Spleen (tissue), 11 donors: ENCODE measurements at regions not wholly inside any gene's neighbourhood (a gene's known extent, or its start where the extent isn't known, plus 50 kb on each side); places are given as distances from the start of the nearest gene placed in this dataset.

Experiments used
- DNase-seq: peaks from one replicate; pipeline ENCODE4 v3.0.0-alpha.2; 2020
- H3K27ac ChIP-seq, 8 donors: fragments of 200-600 bp; sonication (generic) in 7 of 8; 1 replicate in 4 of 8; 2 replicates in 4 of 8; pipeline versions ENCODE4 v1.5.0 to v1.8.0; 2016 to 2021; ENCODE audit warnings: inconsistent platforms in 4 of 8, mild to moderate bottlenecking in 4 of 8, moderate library complexity in 1 of 8
- H3K27me3 ChIP-seq, 7 donors: fragments of 200-600 bp; sonication (generic) in 6 of 7; replicated peaks in 1 of 7; 1 replicate in 4 of 7; 2 replicates in 3 of 7; pipeline versions ENCODE4 v1.5.0 to v1.8.0; 2016 to 2021; ENCODE audit warnings: inconsistent platforms in 3 of 7, mild to moderate bottlenecking in 1 of 7
- H3K36me3 ChIP-seq, 6 donors: fragments of 200-600 bp; sonication (generic) in 5 of 6; 1 replicate in 4 of 6; 2 replicates in 2 of 6; pipeline versions ENCODE4 v1.5.0 to v1.8.0; 2016 to 2021; ENCODE audit warnings: inconsistent platforms in 2 of 6
- H3K4me1 ChIP-seq, 6 donors: fragments of 200-600 bp; sonication (generic) in 5 of 6; 1 replicate in 3 of 6; 2 replicates in 3 of 6; pipeline versions ENCODE4 v1.5.0 to v1.8.0; 2016 to 2021; ENCODE audit warnings: inconsistent platforms in 3 of 6
- H3K4me3 ChIP-seq, 8 donors: fragments of 200-600 bp; sonication (generic) in 7 of 8; 1 replicate in 4 of 8; 2 replicates in 4 of 8; pipeline versions ENCODE4 v1.5.0 to v1.8.0; 2016 to 2021; ENCODE audit warnings: inconsistent platforms in 4 of 8, mild to moderate bottlenecking in 4 of 8, moderate library complexity in 2 of 8
- H3K9me3 ChIP-seq, 8 donors: fragments of 200-600 bp; sonication (generic) in 7 of 8; 1 replicate in 4 of 8; 2 replicates in 4 of 8; pipeline versions ENCODE4 v1.5.0 to v1.8.0; 2016 to 2021; ENCODE audit warnings: inconsistent platforms in 4 of 8
- CTCF ChIP-seq, 11 experiments: fragments of 200-600 bp in 7 of 11; fragments of 450-650 bp in 4 of 11; sonication (generic) in 4 of 11; IDR thresholded peaks in 8 of 11; conservative IDR thresholded peaks in 3 of 11; 1 replicate in 7 of 11; 2 replicates in 4 of 11; pipeline versions ENCODE4 v1.4.0 to v1.8.0; 2016 to 2021; ENCODE audit warnings: antibody characterized with exemption in 11 of 11, inconsistent platforms in 4 of 11, mild to moderate bottlenecking in 1 of 11
- POLR2A ChIP-seq, 3 donors: fragments of 450-650 bp; IDR thresholded peaks; one replicate each; pipeline ENCODE4 v1.5.1; 2017; ENCODE audit warnings: antibody characterized with exemption in 3 of 3, mild to moderate bottlenecking in 1 of 3
- POLR2AphosphoS5 ChIP-seq, 3 donors: sonication (generic); formaldehyde crosslinking; IDR thresholded peaks; one replicate each; pipeline ENCODE4 v1.5.1; 2017; ENCODE audit warnings: antibody characterized with exemption in 3 of 3
- WGBS, 5 donors: extraction: QIAGEN DNeasy Blood & Tissue Kit in 3 of 5; methylation state at CpG; one replicate each; pipeline versions ENCODE4 v1.1.5 to v1.1.7; 2013 to 2018; 5-methylcytosine and 5-hydroxymethylcytosine counted together
- intact Hi-C: fragments of 100-400 bp; cut with DNase I; formaldehyde crosslinking; loops from one replicate; pipeline ENCODE4 v1.15.0; 2023; ENCODE audit warnings: low total_unique reads
- donor health status: healthy with polysubstance abuse.
- donor health status: DM: no; HTN: no; CAD: no; lungs with moderate emphysema.
- donor health status: DM: no; HTN: no; CAD: no.
- donor health status: Bipolar disorder and iron deficiency.
- donor health status: healthy.
- donor health status: DM: no; HTN: no; CAD: no.
- donor health status: DM: yes; HTN: yes; CAD: no.

GRCh38 chr11:119863236-119863635 lies 134.2 kb upstream of the NECTIN1 start:
- Histone ChIP-seq H3K36me3 (no peaks in the 10 kb centered on the region), H3K4me3 (no peak overlapping the region), H3K27ac (no peak overlapping the region), H3K4me1 (no peaks in the 10 kb centered on the region), H3K9me3 (no peaks in the 10 kb centered on the region), H3K27me3 (peaks cover 0 to 55% (median 0%) of the 10 kb centered on the region in 7 donors)
- intact Hi-C loops, result no loop called here
- DNase-seq, result peak; percentile 49
- WGBS, 5 donors, result 85 to 88% (median 85%) methylated on average over 8 of the region's 8 CpGs
- no peak for TF ChIP-seq POLR2A (IDR thresholded peaks at IDR 0.05)

GRCh38 chr11:119861160-119861559 lies 132.2 kb upstream of the NECTIN1 start:
- Histone ChIP-seq H3K4me1 (no peaks in the 10 kb centered on the region), H3K36me3 (no peaks in the 10 kb centered on the region), H3K27me3 (peaks cover 0 to 67% (median 0%) of the 10 kb centered on the region in 7 donors), H3K27ac (no peak overlapping the region), H3K9me3 (no peaks in the 10 kb centered on the region), H3K4me3 (no peak overlapping the region)
- 54 to 63% (median 60%) methylated on average over 5 of the region's 5 CpGs for WGBS, 5 donors
- DNase-seq, result peak; percentile 50
- intact Hi-C loops, result no loop called here
- TF ChIP-seq POLR2A (IDR thresholded peaks at IDR 0.05), result no peak

- intact Hi-C loops, result no loop called here
- TF ChIP-seq POLR2A (IDR thresholded peaks at IDR 0.05) (no peak), POLR2AphosphoS5 (IDR thresholded peaks at IDR 0.05) (no peak), CTCF (IDR thresholded peaks at IDR 0.05 in 8 of 11, conservative IDR thresholded peaks at IDR 0.05 in 3 of 11) (no peak)
- H3K27ac ChIP-seq, result no peak overlapping the region
- H3K36me3 ChIP-seq, result no peaks in the 10 kb centered on the region
- H3K27me3 ChIP-seq, result peaks cover 0 to 63% (median 0%) of the 10 kb centered on the region in 7 donors
- H3K4me1 ChIP-seq, result no peaks in the 10 kb centered on the region
- WGBS, 5 donors, result 63 to 81% (median 70%) methylated on average over 5 of the region's 5 CpGs
- H3K4me3 ChIP-seq, result no peak overlapping the region
- DNase-seq, result peak; percentile 41
- no peaks in the 10 kb centered on the region for H3K9me3 ChIP-seq
Observed at GRCh38 chr11:119860561-119861094, 131.6 kb upstream of the NECTIN1 start.

GRCh38 chr11:119859684-119860083 lies 130.7 kb upstream of the NECTIN1 start:
- H3K4me1 ChIP-seq, result no peaks in the 10 kb centered on the region
- DNase-seq, result peak; percentile 34
- no peak overlapping the region for H3K4me3 ChIP-seq
- TF ChIP-seq POLR2AphosphoS5 (IDR thresholded peaks at IDR 0.05) (no peak), CTCF (IDR thresholded peaks at IDR 0.05 in 8 of 11, conservative IDR thresholded peaks at IDR 0.05 in 3 of 11) (no peak), POLR2A (IDR thresholded peaks at IDR 0.05) (no peak)
- H3K9me3 ChIP-seq, result no peaks in the 10 kb centered on the region
- H3K36me3 ChIP-seq, result no peaks in the 10 kb centered on the region
- no peak overlapping the region for H3K27ac ChIP-seq
- WGBS, 5 donors, result 70 to 83% (median 74%) methylated on average over 4 of the region's 4 CpGs
- intact Hi-C loops, result no loop called here
- peaks cover 0 to 54% (median 0%) of the 10 kb centered on the region in 7 donors for H3K27me3 ChIP-seq

GRCh38 chr11:119858288-119858687 lies 129.3 kb upstream of the NECTIN1 start:
- H3K36me3 ChIP-seq, result no peaks in the 10 kb centered on the region
- H3K27me3 ChIP-seq, result peaks cover 0 to 43% (median 0%) of the 10 kb centered on the region in 7 donors
- no peaks in the 10 kb centered on the region for H3K9me3 ChIP-seq
- H3K4me1 ChIP-seq, result no peaks in the 10 kb centered on the region
- H3K27ac ChIP-seq, result no peak overlapping the region
- TF ChIP-seq CTCF (IDR thresholded peaks at IDR 0.05 in 8 of 11, conservative IDR thresholded peaks at IDR 0.05 in 3 of 11), result no peak
- no peak for TF ChIP-seq POLR2A (IDR thresholded peaks at IDR 0.05)
- no peak for TF ChIP-seq POLR2AphosphoS5 (IDR thresholded peaks at IDR 0.05)
- no peak overlapping the region for H3K4me3 ChIP-seq
- peak; percentile 20 for DNase-seq
- intact Hi-C loops, result no loop called here
- 55 to 66% (median 63%) methylated on average over 12 of the region's 12 CpGs for WGBS, 5 donors
